ENCODE measurements at regions not wholly inside any gene's neighbourhood (a gene's known extent, or its start where the extent isn't known, plus 50 kb on each side); places are given as distances from the start of the nearest gene placed in this dataset.

DNA sequence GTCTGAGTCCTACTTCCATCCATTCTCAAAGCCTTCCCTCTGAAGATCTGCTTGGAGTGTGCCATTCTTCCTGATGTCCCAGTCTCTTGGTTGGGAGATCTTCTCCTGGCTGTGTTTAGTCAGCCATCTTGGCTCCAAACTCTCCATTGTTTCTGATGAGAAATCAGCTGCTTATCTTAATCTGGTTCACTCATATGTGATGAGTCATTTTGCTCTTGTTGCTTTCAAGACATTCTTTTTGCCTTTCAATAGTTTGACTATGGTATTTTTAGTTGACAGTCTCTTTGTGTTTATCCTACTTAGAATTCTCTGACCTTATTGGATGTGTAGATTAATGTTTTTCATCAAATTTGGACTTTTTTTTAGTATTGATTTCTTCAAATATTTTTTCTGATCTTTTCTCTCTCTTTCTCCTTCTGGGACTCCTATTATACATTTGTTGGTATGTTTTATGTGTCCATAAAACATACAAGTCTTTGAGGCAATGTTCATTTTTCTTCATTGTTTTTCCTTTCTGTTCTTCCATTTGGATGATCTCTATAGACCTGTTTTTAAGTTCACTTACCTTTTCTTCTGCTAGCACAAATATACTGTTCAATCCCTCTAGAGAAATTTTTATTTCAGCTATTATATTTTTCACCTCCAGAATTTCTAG lies 77.2 kb upstream of the CLPB start:
- no peak overlapping the region for H3K27ac ChIP-seq (ENCODE audit: low read length)
- H3K4me3 ChIP-seq (ENCODE audit: low read depth in 1 of 2, low read length in 2 of 2) = no peak overlapping the region
- H3K4me1 ChIP-seq (ENCODE audit: control insufficient read depth in 1 of 2, insufficient read depth in 2 of 2, low read length in 2 of 2) = no peaks in the 10 kb centered on the region
- H3K27me3 ChIP-seq (ENCODE audit: low read depth, low read length) = no peaks in the 10 kb centered on the region
- no peaks in the 10 kb centered on the region for H3K36me3 ChIP-seq (ENCODE audit: control insufficient read depth in 1 of 2, insufficient read depth in 2 of 2, low read length in 2 of 2)
- H3K9me3 ChIP-seq (ENCODE audit: control insufficient read depth in 1 of 2, low read length in 2 of 2) = peaks cover 8 to 35% of the 10 kb centered on the region in 2 donors

DNA sequence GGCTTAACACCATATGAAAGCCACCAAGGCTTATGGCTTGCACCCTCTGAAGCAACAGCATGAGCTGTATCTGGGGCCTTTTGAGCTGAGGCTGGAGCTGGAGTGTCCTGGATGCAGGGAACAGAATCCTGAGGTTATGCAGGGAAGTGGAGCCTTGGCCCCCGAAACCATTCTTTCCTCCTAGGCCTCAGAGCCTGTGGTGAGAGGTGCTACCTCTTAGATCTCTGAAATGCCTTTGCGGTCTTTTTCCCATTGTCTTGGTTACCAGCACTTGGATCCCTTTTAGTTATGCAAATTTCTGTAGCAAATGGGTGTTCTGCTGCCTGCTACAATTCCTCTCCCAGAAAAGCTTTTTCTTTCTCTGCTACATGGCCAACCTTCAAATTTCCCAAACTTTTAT lies 72.7 kb upstream of the CLPB start:
- no peaks in the 10 kb centered on the region for H3K27me3 ChIP-seq (ENCODE audit: low read depth, low read length)
- H3K27ac ChIP-seq (ENCODE audit: low read length) = no peak overlapping the region
- no peaks in the 10 kb centered on the region for H3K4me1 ChIP-seq (ENCODE audit: control insufficient read depth in 1 of 2, insufficient read depth in 2 of 2, low read length in 2 of 2)
- no peak overlapping the region for H3K4me3 ChIP-seq (ENCODE audit: low read depth in 1 of 2, low read length in 2 of 2)
- no peaks in the 10 kb centered on the region for H3K36me3 ChIP-seq (ENCODE audit: control insufficient read depth in 1 of 2, insufficient read depth in 2 of 2, low read length in 2 of 2)
- H3K9me3 ChIP-seq (ENCODE audit: control insufficient read depth in 1 of 2, low read length in 2 of 2) = peaks cover 8 to 38% of the 10 kb centered on the region in 2 donors

DNA sequence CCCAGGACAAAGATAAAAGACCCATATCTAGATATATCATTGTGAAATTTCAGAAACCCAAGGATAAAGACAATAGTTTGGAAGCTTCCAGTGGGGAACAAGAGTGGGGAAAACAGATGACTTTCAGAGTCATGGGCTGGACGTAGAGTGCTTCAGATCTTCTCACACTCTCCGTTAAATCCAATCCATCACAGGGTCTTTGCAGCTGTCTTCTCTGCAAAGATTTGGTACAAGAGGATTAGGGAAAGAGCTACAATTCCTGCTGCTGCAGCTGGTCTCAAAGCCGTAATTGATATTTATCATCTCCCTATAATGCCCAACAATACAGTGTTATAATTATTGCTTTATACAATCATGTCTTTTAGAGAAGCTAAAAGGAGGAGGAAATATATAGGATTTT lies 63.4 kb upstream of the CLPB start:
- Histone ChIP-seq H3K4me1 (ENCODE audit: control insufficient read depth in 1 of 2, insufficient read depth in 2 of 2, low read length in 2 of 2) (no peaks in the 10 kb centered on the region), H3K4me3 (ENCODE audit: low read depth in 1 of 2, low read length in 2 of 2) (no peak overlapping the region), H3K27ac (ENCODE audit: low read length) (no peak overlapping the region), H3K9me3 (ENCODE audit: control insufficient read depth in 1 of 2, low read length in 2 of 2) (peaks cover 0 to 7% of the 10 kb centered on the region in 2 donors), H3K27me3 (ENCODE audit: low read depth, low read length) (no peaks in the 10 kb centered on the region), H3K36me3 (ENCODE audit: control insufficient read depth in 1 of 2, insufficient read depth in 2 of 2, low read length in 2 of 2) (no peaks in the 10 kb centered on the region)

DNA sequence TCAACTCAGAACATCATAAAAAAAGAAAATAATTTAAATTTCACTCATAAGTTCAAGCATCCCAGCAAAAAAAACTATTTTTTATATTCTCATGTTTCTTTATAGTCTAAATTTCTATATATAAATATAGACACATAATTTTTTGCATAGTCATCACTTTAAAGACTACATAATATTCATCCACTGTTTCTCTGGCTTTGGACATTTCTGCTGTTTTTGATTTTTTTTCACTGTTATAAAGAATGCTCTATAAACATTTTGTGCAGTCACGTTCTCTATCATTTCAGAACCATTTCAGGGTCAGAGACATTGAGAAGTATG lies 59.7 kb upstream of the CLPB start:
- Histone ChIP-seq H3K4me3 (ENCODE audit: low read depth in 1 of 2, low read length in 2 of 2) (no peak overlapping the region), H3K27ac (ENCODE audit: low read length) (no peak overlapping the region)

DNA sequence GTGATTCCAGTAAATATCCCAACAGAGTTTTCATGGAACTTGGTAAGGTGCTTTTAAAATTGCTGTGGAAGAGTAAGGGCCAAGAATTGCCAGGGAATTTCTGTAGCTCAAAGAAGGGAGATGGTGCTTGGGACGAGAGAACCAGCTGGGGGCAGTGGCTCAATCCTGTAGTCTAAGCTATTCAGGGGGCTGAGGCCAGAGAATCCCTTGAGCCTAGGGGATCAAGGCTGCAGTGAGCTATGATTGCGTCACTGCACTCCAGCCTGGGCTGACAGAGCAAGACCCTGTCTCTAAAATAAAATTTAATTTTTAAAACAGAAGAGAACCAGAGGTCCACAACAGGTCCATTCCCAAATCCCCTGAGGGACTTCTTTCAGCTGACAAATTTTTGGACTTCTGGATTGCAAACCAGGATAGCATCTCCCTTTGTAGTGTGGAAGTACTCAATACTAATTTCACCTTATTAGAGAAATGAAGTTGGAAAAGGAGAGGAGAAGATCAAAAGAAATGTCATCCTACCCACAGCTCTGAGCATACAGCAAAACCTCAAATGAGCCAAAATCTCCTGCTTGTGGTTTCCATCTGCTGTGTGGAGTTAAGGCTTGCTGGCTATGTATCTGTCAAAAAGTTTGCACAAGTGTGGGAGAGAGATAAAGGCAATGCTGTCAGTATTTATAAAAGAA lies 59.2 kb upstream of the CLPB start:
- no peaks in the 10 kb centered on the region for H3K9me3 ChIP-seq (ENCODE audit: control insufficient read depth in 1 of 2, low read length in 2 of 2)
- no peaks in the 10 kb centered on the region for H3K27me3 ChIP-seq (ENCODE audit: low read depth, low read length)
- H3K4me1 ChIP-seq (ENCODE audit: control insufficient read depth in 1 of 2, insufficient read depth in 2 of 2, low read length in 2 of 2) = no peaks in the 10 kb centered on the region
- no peak overlapping the region for H3K4me3 ChIP-seq (ENCODE audit: low read depth in 1 of 2, low read length in 2 of 2)
- H3K36me3 ChIP-seq (ENCODE audit: control insufficient read depth in 1 of 2, insufficient read depth in 2 of 2, low read length in 2 of 2) = no peaks in the 10 kb centered on the region
- H3K27ac ChIP-seq (ENCODE audit: low read length) = no peak overlapping the region

More for the DNA sequence above, 59.7 kb upstream of the CLPB start:
- Histone ChIP-seq H3K36me3 (ENCODE audit: control insufficient read depth in 1 of 2, insufficient read depth in 2 of 2, low read length in 2 of 2) (no peaks in the 10 kb centered on the region), H3K4me1 (ENCODE audit: control insufficient read depth in 1 of 2, insufficient read depth in 2 of 2, low read length in 2 of 2) (no peaks in the 10 kb centered on the region), H3K9me3 (ENCODE audit: control insufficient read depth in 1 of 2, low read length in 2 of 2) (no peaks in the 10 kb centered on the region), H3K27me3 (ENCODE audit: low read depth, low read length) (no peaks in the 10 kb centered on the region)

DNA sequence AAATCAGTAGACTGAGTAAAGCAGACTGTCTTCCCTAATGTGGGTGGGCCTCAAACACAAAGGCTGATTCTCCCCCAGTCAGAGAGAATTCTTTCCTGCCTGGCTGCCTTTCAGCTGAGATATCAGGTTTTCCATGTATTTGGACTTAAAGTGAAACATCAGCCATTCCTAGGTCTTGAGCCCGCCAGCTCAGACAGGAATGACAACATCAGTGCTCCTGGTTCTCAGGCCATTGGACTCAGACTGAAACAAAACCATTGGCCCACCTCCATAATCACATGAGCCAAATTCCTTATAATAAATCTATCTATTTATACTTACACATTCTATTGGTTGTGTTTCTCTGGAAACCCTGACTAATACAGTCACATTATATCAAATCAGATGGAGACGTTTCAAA lies 56.7 kb upstream of the CLPB start:
- no peak overlapping the region for H3K27ac ChIP-seq (ENCODE audit: low read length)
- H3K27me3 ChIP-seq (ENCODE audit: low read depth, low read length) = no peaks in the 10 kb centered on the region
- no peak overlapping the region for H3K4me3 ChIP-seq (ENCODE audit: low read depth in 1 of 2, low read length in 2 of 2)
- no peaks in the 10 kb centered on the region for H3K36me3 ChIP-seq (ENCODE audit: control insufficient read depth in 1 of 2, insufficient read depth in 2 of 2, low read length in 2 of 2)
- H3K4me1 ChIP-seq (ENCODE audit: control insufficient read depth in 1 of 2, insufficient read depth in 2 of 2, low read length in 2 of 2) = no peaks in the 10 kb centered on the region
- no peaks in the 10 kb centered on the region for H3K9me3 ChIP-seq (ENCODE audit: control insufficient read depth in 1 of 2, low read length in 2 of 2)
